IMR-90 (cell line): ENCODE measurements at regions not wholly inside any gene's neighbourhood (a gene's known extent, or its start where the extent isn't known, plus 50 kb on each side); places are given as distances from the start of the nearest gene placed in this dataset.

ENCODE experiments used
- ATAC-seq: fragments of 200-7000 bp; cut with Tn5 transposase; 2 replicates; pipeline ENCODE4 v1.9.1; 2020; ENCODE audit warnings: low read depth, mild to moderate bottlenecking, moderate library complexity
- BruUV-seq: library from RNA; stranded (reverse); fragments of 400-500 nt; replicated peaks from 2 replicates; lab custom pipeline; 2021; lab: Mats Ljungman, UMichigan
- CTCF ChIA-PET: fragments of 300-600 bp; formaldehyde crosslinking; extraction: SDS; loops from one replicate; lab custom pipeline; 2021; ENCODE audit warnings: antibody characterized with exemption; lab: Yijun Ruan, JAX
- POLR2A ChIA-PET: fragments of 300-600 bp; sonication (Branson Sonifier 250); formaldehyde crosslinking; loops from one replicate; lab custom pipeline; 2022; ENCODE audit warnings: antibody characterized with exemption; ENCODE audit not compliant: unreplicated experiment; lab: Charles Lee
- DNase-seq: peaks from one replicate; pipeline ENCODE4 v3.0.0; 2013
- H2AFZ ChIP-seq: replicated peaks from 2 replicates; pipeline ENCODE3; 2013; ENCODE audit warnings: low read length, mild to moderate bottlenecking; ENCODE audit not compliant: poor library complexity
- H2AK5ac ChIP-seq: 2 replicates; pipeline ENCODE4 v1.6.1; 2013; ENCODE audit warnings: low read depth, low read length, inconsistent platforms
- H2AK9ac ChIP-seq: replicated peaks from 2 replicates; pipeline ENCODE3; 2013; ENCODE audit warnings: mild to moderate bottlenecking, low read depth, low read length, moderate library complexity; ENCODE audit not compliant: poor library complexity
- H2BK120ac ChIP-seq: 2 replicates; pipeline ENCODE4 v1.6.1; 2013; ENCODE audit warnings: low read depth, low read length, inconsistent platforms
- H2BK15ac ChIP-seq: 3 replicates; pipeline ENCODE4 v1.6.1; 2013; ENCODE audit warnings: low read depth, low read length, inconsistent platforms
- H2BK20ac ChIP-seq: 2 replicates; pipeline ENCODE4 v1.6.1; 2013; ENCODE audit warnings: low read depth, mild to moderate bottlenecking, inconsistent platforms, low read length, moderate library complexity
- H2BK5ac ChIP-seq: 2 replicates; pipeline ENCODE4 v1.6.1; 2013; ENCODE audit warnings: mild to moderate bottlenecking, low read depth, low read length, inconsistent platforms; ENCODE audit not compliant: poor library complexity, severe bottlenecking
- H3K14ac ChIP-seq: replicated peaks from 2 replicates; pipeline ENCODE4 v1.6.1; 2013; ENCODE audit warnings: low read depth, low read length, inconsistent platforms
- H3K18ac ChIP-seq: 2 replicates; pipeline ENCODE4 v1.6.1; 2013; ENCODE audit warnings: low read depth, low read length, control low read depth
- H3K23ac ChIP-seq: 2 replicates; pipeline ENCODE4 v1.6.1; 2013; ENCODE audit warnings: low read depth, low read length, inconsistent platforms
- H3K27ac ChIP-seq: 2 replicates; pipeline ENCODE4 v1.5.1; 2013; ENCODE audit warnings: mild to moderate bottlenecking, control low read depth, low read length; ENCODE audit not compliant: insufficient read depth
- H3K27me3 ChIP-seq: 2 replicates; pipeline ENCODE4 v1.6.1; 2013; ENCODE audit warnings: low read length; ENCODE audit not compliant: control insufficient read depth, insufficient read depth
- H3K36me3 ChIP-seq: 2 replicates; pipeline ENCODE4 v1.6.1; 2013; ENCODE audit warnings: low read length, mixed read lengths; ENCODE audit not compliant: control insufficient read depth, insufficient read depth
- H3K4ac ChIP-seq: 2 replicates; pipeline ENCODE4 v1.6.1; 2013; ENCODE audit warnings: low read depth, low read length, inconsistent platforms
- H3K4me1 ChIP-seq: 2 replicates; pipeline ENCODE4 v1.6.1; 2013; ENCODE audit warnings: low read length, mixed read lengths; ENCODE audit not compliant: control insufficient read depth, insufficient read depth
- H3K4me2 ChIP-seq: 2 replicates; pipeline ENCODE4 v1.6.1; 2013; ENCODE audit warnings: low read depth, mild to moderate bottlenecking, control low read depth, low read length, moderate library complexity
- H3K4me3 ChIP-seq: 2 replicates; pipeline ENCODE4 v1.5.1; 2013; ENCODE audit warnings: low read depth, mild to moderate bottlenecking, control low read depth, low read length, moderate library complexity; ENCODE audit not compliant: insufficient read depth
- H3K56ac ChIP-seq: 2 replicates; pipeline ENCODE4 v1.6.1; 2013; ENCODE audit warnings: low read length, inconsistent platforms; ENCODE audit not compliant: insufficient read depth; ENCODE audit errors: extremely low read depth
- H3K79me1 ChIP-seq, 2 experiments: 2 replicates each; pipeline ENCODE4 v1.6.1; 2013; ENCODE audit warnings: low read length in 2 of 2, inconsistent platforms in 1 of 2, low read depth in 1 of 2
- H3K9ac ChIP-seq: 2 replicates; pipeline ENCODE4 v1.6.1; 2013; ENCODE audit warnings: low read depth, low read length, control low read depth
- H3K9me1 ChIP-seq: 2 replicates; pipeline ENCODE4 v1.6.1; 2013; ENCODE audit warnings: low read length, inconsistent platforms; ENCODE audit not compliant: insufficient read depth
- H3K9me3 ChIP-seq: 2 replicates; pipeline ENCODE4 v1.6.1; 2013; ENCODE audit warnings: low read length; ENCODE audit not compliant: control insufficient read depth, insufficient read depth
- H4K20me1 ChIP-seq: 2 replicates; pipeline ENCODE4 v1.6.1; 2013; ENCODE audit warnings: low read length, inconsistent platforms; ENCODE audit not compliant: insufficient read depth
- H4K5ac ChIP-seq: 2 replicates; pipeline ENCODE4 v1.6.1; 2013; ENCODE audit warnings: mild to moderate bottlenecking, low read depth, low read length, control low read depth
- H4K8ac ChIP-seq, 2 experiments: 2 replicates each; pipeline ENCODE4 v1.6.1; 2013; ENCODE audit warnings: low read depth in 2 of 2, low read length in 2 of 2, control low read depth in 1 of 2, inconsistent platforms in 1 of 2
- H4K91ac ChIP-seq: 2 replicates; pipeline ENCODE4 v1.6.1; 2013; ENCODE audit warnings: low read depth, low read length, inconsistent platforms; ENCODE audit not compliant: insufficient read depth
- BHLHE40 ChIP-seq: fragments of 150-350 bp; IDR thresholded peaks from 2 replicates; pipeline ENCODE4 v1.6.1; 2016; ENCODE audit warnings: mild to moderate bottlenecking, low read depth, low read length
- CEBPB ChIP-seq: IDR thresholded peaks from 2 replicates; pipeline ENCODE4 v1.6.1; 2012; ENCODE audit warnings: low read depth, low read length, improper control_type of control experiment
- CHD1 ChIP-seq: IDR thresholded peaks from 2 replicates; pipeline ENCODE4 v1.6.1; 2012; ENCODE audit warnings: low read depth, low read length, improper control_type of control experiment
- CTCF ChIP-seq: conservative IDR thresholded peaks from 2 replicates; pipeline ENCODE4 v1.5.1; 2012; ENCODE audit warnings: mild to moderate bottlenecking, low read depth, low read length, improper control_type of control experiment
- ELK1 ChIP-seq: fragments of 150-350 bp; IDR thresholded peaks from 2 replicates; pipeline ENCODE4 v1.6.1; 2016; ENCODE audit warnings: low read depth, mild to moderate bottlenecking, low read length, moderate library complexity, borderline replicate concordance
- FOS ChIP-seq: fragments of 150-350 bp; IDR thresholded peaks from 2 replicates; pipeline ENCODE4 v1.6.1; 2016; ENCODE audit warnings: low read depth, low read length
- MAFK ChIP-seq: IDR thresholded peaks from 2 replicates; pipeline ENCODE4 v1.6.1; 2012; ENCODE audit warnings: low read depth, low read length, improper control_type of control experiment
- MAZ ChIP-seq: IDR thresholded peaks from 2 replicates; pipeline ENCODE4 v1.6.1; 2012; ENCODE audit warnings: low read depth, mild to moderate bottlenecking, low read length, improper control_type of control experiment, moderate library complexity, borderline replicate concordance
- MXI1 ChIP-seq: IDR thresholded peaks from 2 replicates; pipeline ENCODE4 v1.6.1; 2012; ENCODE audit warnings: low read depth, mild to moderate bottlenecking, low read length, moderate library complexity, borderline replicate concordance
- NFE2L2 ChIP-seq: fragments of 150-350 bp; IDR thresholded peaks from 2 replicates; pipeline ENCODE4 v1.6.1; 2016; ENCODE audit warnings: low read depth, mild to moderate bottlenecking, low read length
- RAD21 ChIP-seq: IDR thresholded peaks from 2 replicates; pipeline ENCODE4 v1.6.1; 2012; ENCODE audit warnings: low read length, improper control_type of control experiment
- RCOR1 ChIP-seq: IDR thresholded peaks from 2 replicates; pipeline ENCODE4 v1.6.1; 2012; ENCODE audit warnings: mild to moderate bottlenecking, low read length, improper control_type of control experiment; ENCODE audit not compliant: insufficient replicate concordance
- RFX5 ChIP-seq: IDR thresholded peaks from 2 replicates; pipeline ENCODE4 v1.8.0; 2012; ENCODE audit warnings: low read depth, mild to moderate bottlenecking, low read length, moderate library complexity
- SMC3 ChIP-seq: fragments of 150-350 bp; IDR thresholded peaks from 2 replicates; pipeline ENCODE4 v1.6.1; 2016; ENCODE audit warnings: low read depth, mild to moderate bottlenecking, antibody characterized with exemption, low read length, moderate library complexity
- USF2 ChIP-seq: fragments of 150-350 bp; IDR thresholded peaks from 2 replicates; pipeline ENCODE4 v1.6.1; 2017; ENCODE audit warnings: mild to moderate bottlenecking, antibody characterized with exemption, low read length, low read depth
- WGBS, 2 experiments: methylation state at CpG; one replicate each; pipeline versions ENCODE4 v1.1.5 to v1.1.7; 2013; ENCODE audit warnings: missing lambda C conversion rate in 2 of 2; ENCODE audit not compliant: insufficient read length in 1 of 2; ENCODE audit errors: extremely low coverage in 2 of 2; 5-methylcytosine and 5-hydroxymethylcytosine counted together
- dilution Hi-C: fragments of 300-500 bp; cut with HindIII; formaldehyde crosslinking; loops from one replicate; pipeline ENCODE4 v1.14.3; 2018; ENCODE audit warnings: low sequenced_read_pairs; ENCODE audit not compliant: unreplicated experiment
- in situ Hi-C: fragments of 300-500 bp; cut with MboI; formaldehyde crosslinking; loops from 3 replicates; pipeline ENCODE4 v1.14.3; 2019; ENCODE audit warnings: low sequenced_read_pairs, inconsistent platforms, mixed read lengths
- intact Hi-C: fragments of 100-400 bp; cut with micrococcal nuclease; formaldehyde crosslinking; loops from 2 replicates; pipeline ENCODE4 v1.10.0; 2022

- Histone ChIP-seq H2BK120ac (no peak overlapping the region), H2BK15ac (no peak overlapping the region), H2AFZ (no peak overlapping the region), H3K23ac (no peak overlapping the region), H2BK5ac (no peak overlapping the region), H4K91ac (no peak overlapping the region), H3K9me1 (no peaks in the 10 kb centered on the region), H3K9me3 (0 out of 2 replicates have a peak, but pooled peaks cover 3% of the 10 kb centered on the region), H3K4me3 (no peak overlapping the region), H3K27ac (no peak overlapping the region), H4K20me1 (no peaks in the 10 kb centered on the region), H2AK9ac (no peak overlapping the region), H3K36me3 (no peaks in the 10 kb centered on the region), H3K79me1 (no peaks in the 10 kb centered on the region), H3K4ac (no peak overlapping the region), H3K9ac (no peak overlapping the region), H3K56ac (no peak overlapping the region), H3K4me2 (no peak overlapping the region), H2BK20ac (no peak overlapping the region), H3K18ac (no peak overlapping the region), H3K4me1 (no peaks in the 10 kb centered on the region), H3K14ac (no peak overlapping the region), H4K8ac (no peak overlapping the region), H4K5ac (no peak overlapping the region), H2AK5ac (no peak overlapping the region), H3K27me3 (no peaks in the 10 kb centered on the region)
- ChIA-PET CTCF (no interaction called here), POLR2A (no interaction called here)
- no CpG with 5 or more reads among the region's 5 CpGs for WGBS, 2 experiments
- TF ChIP-seq CEBPB (no peak), BHLHE40 (no peak), ELK1 (no peak), RFX5 (no peak), NFE2L2 (no peak), RCOR1 (no peak), MXI1 (no peak), MAZ (no peak), SMC3 (no peak), CTCF (no peak), USF2 (no peak), FOS (no peak), RAD21 (no peak), CHD1 (no peak), MAFK (no peak)
- intact Hi-C loops = no loop called here
- in situ Hi-C loops = no loop called here
- ATAC-seq (no peak), DNase-seq (no peak)
- BruUV-seq = no TSS peak
- dilution Hi-C loops = no loop called here
These were observed 115.1 kb upstream of the SFRP2 start for GRCh38 chr4:153904011-153904410.
